Activated CD4-positive, alpha-beta T cell treated with anti-CD3 and anti-CD28 coated beads for 48 hours (primary cell): ENCODE measurements at regions not wholly inside any gene's neighbourhood (a gene's known extent, or its start where the extent isn't known, plus 50 kb on each side); places are given as distances from the start of the nearest gene placed in this dataset.

Source experiments
- DNase-seq: peaks from one replicate; pipeline ENCODE4 v3.0.0-alpha.2; 2020

GRCh38 chr1:219798283-219799030 lies 129.9 kb downstream of the SLC30A10 start:
- no peak for DNase-seq

DNA sequence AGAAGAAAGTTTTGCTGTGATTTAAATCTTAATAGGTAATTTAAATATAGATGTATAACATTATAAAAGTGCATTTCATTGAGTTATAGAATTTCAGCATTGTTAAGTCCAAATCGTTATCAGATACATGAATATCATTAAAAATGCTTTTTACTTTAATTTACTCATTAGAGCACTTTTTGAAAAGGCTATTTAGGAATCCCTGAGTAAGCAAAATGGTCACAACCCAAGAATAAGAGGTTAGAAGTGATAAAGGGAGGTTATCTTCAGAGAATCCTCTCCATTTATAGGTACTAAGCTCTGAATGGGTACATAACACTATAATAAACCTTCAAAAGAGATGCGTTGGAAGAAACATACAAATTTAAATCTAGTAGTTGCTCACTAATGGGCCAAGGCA lies 130.7 kb downstream of the SLC30A10 start:
- no peak for DNase-seq

DNA sequence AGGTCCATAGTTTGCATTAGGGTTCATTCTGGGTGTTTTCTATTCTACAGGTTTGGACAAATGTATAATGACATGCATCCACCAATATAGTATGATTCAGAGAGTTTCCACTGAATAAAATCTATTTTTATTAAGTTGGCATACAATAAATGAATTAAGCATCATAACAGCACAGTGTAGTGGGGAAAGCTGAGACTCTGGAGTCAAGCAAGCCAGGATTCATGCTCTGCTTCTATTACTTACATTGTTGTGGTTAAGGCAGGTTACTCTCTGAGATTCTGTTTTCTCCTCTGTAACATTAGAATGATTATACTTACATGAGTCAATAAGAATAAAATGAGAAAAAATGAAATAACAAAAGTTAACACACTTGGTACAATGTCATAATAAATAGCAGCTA lies 131.3 kb downstream of the SLC30A10 start:
- no peak for DNase-seq

DNA sequence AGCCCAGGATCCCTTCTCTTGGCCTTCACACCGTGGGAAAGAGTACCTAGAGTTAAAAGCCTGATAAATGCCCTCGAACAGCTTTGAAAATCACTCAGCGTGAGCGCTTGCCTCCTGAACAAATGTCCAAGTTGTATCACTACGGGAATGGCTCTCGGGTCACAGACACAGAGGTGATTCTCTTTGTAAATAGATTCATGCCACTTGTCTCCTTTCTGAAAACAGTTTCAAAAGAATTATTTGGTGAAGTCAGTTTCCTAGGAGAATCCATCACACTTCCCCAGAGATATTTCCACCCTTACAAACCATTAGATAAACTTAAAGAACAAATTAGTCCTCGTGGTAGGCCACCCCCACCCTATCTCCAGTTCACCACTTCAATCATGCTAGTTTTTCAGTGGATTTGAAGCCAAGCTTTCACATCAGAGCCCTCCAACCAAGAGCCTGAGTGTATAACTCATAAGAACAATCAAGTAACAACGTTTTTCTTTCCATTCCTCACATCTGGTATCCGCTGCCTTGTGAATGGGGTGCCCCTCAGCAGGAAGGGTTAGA lies 132.9 kb downstream of the SLC30A10 start:
- no peak for DNase-seq

GRCh38 chr1:219794085-219794743 lies 134.1 kb downstream of the SLC30A10 start:
- no peak for DNase-seq

DNA sequence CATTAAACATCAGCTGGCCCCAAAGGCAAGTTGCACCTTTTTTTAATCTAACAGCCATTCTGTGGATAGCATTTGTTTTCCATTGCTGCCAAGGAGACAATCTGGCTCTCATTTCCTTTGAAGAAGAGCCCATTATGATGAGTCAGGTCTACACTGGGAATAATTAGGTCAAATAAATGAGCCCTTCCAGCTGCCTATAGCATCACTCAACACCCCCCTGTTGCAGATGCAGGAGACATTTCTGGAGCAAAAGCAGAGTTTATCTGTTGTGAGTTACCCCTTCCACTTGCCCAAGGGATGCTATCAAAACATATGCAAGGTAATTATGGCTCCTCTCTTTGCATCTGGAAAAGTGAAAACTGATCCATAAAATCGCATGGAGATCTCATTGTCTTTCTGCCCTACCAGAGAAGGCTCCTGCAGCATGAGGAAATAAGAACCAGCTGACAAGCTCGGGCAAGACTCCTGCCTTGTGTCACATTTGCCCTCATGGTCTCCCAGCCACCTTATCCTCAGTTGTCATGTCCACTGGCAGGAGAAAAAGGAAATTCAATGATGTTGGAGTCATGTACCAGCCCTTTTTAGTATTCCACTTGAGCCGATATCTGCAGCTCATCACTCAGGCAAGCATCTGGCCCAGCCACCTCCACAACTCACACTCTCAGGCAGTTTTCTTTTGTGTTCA lies 135.9 kb downstream of the SLC30A10 start:
- DNase-seq, result no peak

DNA sequence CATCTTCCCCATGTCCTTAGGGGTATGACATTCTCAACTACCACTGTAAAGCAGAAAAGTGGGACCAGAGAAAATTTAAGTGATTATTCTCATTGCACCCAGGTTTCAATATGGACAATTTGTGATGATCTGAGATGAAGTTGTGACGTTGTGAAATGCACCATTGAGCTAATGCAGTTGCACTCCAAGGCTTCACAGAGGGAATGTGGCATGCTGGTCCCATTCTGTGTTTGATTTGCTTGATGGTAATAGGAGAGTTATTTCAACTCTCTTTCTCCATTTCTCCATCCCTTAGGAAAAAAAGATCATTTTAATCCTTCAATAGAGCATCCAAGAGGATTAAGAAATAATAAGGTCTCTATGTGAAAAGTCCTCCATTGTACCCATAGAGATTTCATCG lies 136.6 kb downstream of the SLC30A10 start:
- DNase-seq, result no peak

GRCh38 chr1:219790834-219791615 lies 137.3 kb downstream of the SLC30A10 start:
- no peak for DNase-seq

DNA sequence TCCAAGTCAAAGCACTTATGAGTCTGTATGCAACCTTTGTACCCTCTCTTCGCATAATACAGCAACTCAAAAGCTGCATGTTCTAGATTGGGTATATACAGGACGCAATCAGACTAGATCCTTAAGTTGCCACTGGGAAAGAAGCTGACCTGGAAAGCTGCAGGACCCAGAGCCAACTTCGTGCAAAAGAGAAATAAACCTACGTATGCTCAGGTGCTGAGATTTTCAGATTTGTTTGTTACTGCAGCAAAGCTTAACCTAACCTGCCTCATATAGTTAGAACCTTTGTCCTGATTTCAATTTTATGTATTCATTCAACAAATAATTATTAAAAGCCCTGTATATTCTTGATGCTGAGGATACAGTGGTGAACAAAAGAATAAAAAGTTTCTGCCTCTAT lies 139.7 kb downstream of the SLC30A10 start:
- no peak for DNase-seq

DNA sequence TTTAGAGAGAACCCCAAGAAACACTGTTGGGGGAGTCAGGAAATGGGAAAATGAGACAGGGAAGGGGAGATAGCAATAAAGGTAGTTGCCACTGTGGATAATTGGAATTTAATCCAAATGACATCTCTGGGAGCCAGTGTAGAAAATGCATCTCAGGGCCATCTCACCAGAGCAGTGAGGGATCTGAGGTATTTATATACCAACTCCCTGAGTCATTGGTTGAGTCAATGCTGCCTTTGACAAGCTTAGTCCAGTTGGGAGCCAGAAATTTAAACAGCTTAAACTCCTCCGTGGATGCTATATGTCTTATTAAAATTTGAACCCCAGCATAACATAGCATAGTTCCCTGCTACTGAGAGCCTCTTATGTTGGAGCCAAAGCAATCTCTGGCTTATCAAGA lies 140.3 kb downstream of the SLC30A10 start:
- DNase-seq, result no peak

- DNase-seq, result no peak
These were observed 143.5 kb downstream of the SLC30A10 start for GRCh38 chr1:219784660-219785381.

- no peak for DNase-seq
These were observed 144.6 kb downstream of the SLC30A10 start for GRCh38 chr1:219783605-219784235.

- DNase-seq, result no peak
These were observed 145.4 kb downstream of the SLC30A10 start for GRCh38 chr1:219782929-219783328.

GRCh38 chr1:219782311-219782710 lies 146.0 kb downstream of the SLC30A10 start:
- no peak for DNase-seq

DNA sequence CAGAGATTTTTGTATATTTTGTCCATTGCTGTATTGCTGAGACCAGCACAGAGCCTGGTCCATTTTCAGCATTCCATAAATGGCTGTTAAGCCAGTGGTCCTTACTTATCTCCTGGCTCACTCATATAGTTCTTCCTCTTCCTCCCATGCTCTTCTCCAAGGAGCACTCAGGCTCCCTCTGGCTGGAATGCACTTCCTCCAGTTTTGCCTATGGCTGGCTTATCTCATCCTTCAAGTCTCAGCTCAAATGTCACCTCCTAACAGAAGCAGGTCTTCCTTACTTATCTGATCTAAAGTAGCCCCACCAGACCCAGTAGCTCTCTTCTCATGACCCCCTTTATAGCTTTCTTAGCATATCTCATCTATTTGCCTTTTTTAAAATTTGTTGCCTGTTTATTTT lies 146.9 kb downstream of the SLC30A10 start:
- DNase-seq, result no peak

GRCh38 chr1:219778793-219779369 lies 149.5 kb downstream of the SLC30A10 start:
- DNase-seq, result no peak

DNA sequence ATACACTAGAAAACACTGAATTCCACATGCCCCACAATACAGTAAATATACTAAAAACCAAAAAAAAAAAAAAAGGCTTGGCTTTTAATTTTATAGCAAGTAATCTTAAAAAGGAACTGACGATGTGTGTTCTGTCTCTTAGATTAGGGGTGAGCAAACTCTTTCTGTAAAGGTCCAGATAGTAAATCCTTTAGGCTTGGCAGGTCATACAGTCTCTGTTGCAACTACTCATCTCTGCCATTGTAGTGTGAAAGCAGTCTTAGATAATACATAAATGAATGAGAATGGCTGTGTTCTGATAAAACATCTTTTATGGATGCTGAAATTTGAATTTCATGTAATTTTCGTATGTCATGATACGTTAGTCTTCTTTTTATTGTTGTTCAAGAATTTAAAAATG lies 150.2 kb downstream of the SLC30A10 start:
- no peak for DNase-seq

- DNase-seq, result no peak
These were observed 154.0 kb downstream of the SLC30A10 start for GRCh38 chr1:219774386-219774785.

- no peak for DNase-seq
These were observed 154.6 kb downstream of the SLC30A10 start for GRCh38 chr1:219773775-219774174.

GRCh38 chr1:219773110-219773509 lies 155.2 kb downstream of the SLC30A10 start:
- no peak for DNase-seq

- no peak for DNase-seq
These were observed 155.9 kb downstream of the SLC30A10 start for GRCh38 chr1:219772265-219773036.
